ENCODE measurements at regions not wholly inside any gene's neighbourhood (a gene's known extent, or its start where the extent isn't known, plus 50 kb on each side); places are given as distances from the start of the nearest gene placed in this dataset.

DNA sequence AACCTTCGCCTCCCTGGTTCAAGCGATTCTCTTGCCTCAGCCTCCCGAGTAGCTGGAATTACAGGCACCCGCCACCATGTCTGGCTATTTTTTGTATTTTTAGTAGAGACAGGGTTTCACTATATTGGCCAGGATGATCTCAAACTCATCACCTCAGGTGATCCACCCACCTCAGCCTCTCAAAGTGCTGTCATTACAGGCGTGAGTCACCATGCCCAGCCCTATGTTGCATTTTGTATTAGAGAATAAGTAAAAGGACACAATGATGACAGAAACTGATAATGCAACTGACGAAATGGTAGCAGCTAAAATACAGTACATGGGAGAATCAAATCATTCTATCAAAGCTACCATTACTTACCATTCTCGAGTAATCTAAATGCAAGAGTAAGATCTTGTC lies 276.7 kb downstream of the DSEL start:
- Mint-ChIP-seq H3K4me1 (peaks cover 2% of the 10 kb centered on the region; the same call in 1 of the 2 replicates), H3K9me3 (0 out of 2 replicates have a peak, but pooled peaks cover 4% of the 10 kb centered on the region), H3K36me3 (no peaks in the 10 kb centered on the region), H3K27ac (no peak overlapping the region), H3K27me3 (ENCODE audit: low read depth) (no peaks in the 10 kb centered on the region), H3K4me3 (no peak overlapping the region)
- ChIA-PET POLR2A (no interaction called here), CTCF (no interaction called here)
- ATAC-seq (no peak), DNase-seq (ENCODE audit: low spot score) (no peak)
- TF ChIP-seq, protein P1, sequence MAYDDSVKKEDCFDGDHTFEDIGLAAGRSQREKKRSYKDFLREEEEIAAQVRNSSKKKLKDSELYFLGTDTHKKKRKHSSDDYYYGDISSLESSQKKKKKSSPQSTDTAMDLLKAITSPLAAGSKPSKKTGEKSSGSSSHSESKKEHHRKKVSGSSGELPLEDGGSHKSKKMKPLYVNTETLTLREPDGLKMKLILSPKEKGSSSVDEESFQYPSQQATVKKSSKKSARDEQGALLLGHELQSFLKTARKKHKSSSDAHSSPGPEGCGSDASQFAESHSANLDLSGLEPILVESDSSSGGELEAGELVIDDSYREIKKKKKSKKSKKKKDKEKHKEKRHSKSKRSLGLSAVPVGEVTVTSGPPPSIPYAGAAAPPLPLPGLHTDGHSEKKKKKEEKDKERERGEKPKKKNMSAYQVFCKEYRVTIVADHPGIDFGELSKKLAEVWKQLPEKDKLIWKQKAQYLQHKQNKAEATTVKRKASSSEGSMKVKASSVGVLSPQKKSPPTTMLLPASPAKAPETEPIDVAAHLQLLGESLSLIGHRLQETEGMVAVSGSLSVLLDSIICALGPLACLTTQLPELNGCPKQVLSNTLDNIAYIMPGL (CRISPR knock-in tag; IDR thresholded peaks at IDR 0.05): no peak
- TF ChIP-seq TP53 (CRISPR knock-in tag; IDR thresholded peaks at IDR 0.05) (no peak), NFYB (CRISPR knock-in tag; conservative IDR thresholded peaks at IDR 0.05; ENCODE audit: low read depth) (no peak), ZNF138 (CRISPR knock-in tag; conservative IDR thresholded peaks at IDR 0.05) (no peak), NR1H2 (CRISPR knock-in tag; IDR thresholded peaks at IDR 0.05) (no peak), TEAD4 (CRISPR knock-in tag; IDR thresholded peaks at IDR 0.05) (no peak)
- TF ChIP-seq, protein P2, sequence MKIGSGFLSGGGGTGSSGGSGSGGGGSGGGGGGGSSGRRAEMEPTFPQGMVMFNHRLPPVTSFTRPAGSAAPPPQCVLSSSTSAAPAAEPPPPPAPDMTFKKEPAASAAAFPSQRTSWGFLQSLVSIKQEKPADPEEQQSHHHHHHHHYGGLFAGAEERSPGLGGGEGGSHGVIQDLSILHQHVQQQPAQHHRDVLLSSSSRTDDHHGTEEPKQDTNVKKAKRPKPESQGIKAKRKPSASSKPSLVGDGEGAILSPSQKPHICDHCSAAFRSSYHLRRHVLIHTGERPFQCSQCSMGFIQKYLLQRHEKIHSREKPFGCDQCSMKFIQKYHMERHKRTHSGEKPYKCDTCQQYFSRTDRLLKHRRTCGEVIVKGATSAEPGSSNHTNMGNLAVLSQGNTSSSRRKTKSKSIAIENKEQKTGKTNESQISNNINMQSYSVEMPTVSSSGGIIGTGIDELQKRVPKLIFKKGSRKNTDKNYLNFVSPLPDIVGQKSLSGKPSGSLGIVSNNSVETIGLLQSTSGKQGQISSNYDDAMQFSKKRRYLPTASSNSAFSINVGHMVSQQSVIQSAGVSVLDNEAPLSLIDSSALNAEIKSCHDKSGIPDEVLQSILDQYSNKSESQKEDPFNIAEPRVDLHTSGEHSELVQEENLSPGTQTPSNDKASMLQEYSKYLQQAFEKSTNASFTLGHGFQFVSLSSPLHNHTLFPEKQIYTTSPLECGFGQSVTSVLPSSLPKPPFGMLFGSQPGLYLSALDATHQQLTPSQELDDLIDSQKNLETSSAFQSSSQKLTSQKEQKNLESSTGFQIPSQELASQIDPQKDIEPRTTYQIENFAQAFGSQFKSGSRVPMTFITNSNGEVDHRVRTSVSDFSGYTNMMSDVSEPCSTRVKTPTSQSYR (CRISPR knock-in tag; IDR thresholded peaks at IDR 0.05): no peak
- TF ChIP-seq, protein P3, sequence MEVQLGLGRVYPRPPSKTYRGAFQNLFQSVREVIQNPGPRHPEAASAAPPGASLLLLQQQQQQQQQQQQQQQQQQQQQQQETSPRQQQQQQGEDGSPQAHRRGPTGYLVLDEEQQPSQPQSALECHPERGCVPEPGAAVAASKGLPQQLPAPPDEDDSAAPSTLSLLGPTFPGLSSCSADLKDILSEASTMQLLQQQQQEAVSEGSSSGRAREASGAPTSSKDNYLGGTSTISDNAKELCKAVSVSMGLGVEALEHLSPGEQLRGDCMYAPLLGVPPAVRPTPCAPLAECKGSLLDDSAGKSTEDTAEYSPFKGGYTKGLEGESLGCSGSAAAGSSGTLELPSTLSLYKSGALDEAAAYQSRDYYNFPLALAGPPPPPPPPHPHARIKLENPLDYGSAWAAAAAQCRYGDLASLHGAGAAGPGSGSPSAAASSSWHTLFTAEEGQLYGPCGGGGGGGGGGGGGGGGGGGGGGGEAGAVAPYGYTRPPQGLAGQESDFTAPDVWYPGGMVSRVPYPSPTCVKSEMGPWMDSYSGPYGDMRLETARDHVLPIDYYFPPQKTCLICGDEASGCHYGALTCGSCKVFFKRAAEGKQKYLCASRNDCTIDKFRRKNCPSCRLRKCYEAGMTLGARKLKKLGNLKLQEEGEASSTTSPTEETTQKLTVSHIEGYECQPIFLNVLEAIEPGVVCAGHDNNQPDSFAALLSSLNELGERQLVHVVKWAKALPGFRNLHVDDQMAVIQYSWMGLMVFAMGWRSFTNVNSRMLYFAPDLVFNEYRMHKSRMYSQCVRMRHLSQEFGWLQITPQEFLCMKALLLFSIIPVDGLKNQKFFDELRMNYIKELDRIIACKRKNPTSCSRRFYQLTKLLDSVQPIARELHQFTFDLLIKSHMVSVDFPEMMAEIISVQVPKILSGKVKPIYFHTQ (CRISPR knock-in tag; IDR thresholded peaks at IDR 0.05): no peak
- TF ChIP-seq, protein P4, sequence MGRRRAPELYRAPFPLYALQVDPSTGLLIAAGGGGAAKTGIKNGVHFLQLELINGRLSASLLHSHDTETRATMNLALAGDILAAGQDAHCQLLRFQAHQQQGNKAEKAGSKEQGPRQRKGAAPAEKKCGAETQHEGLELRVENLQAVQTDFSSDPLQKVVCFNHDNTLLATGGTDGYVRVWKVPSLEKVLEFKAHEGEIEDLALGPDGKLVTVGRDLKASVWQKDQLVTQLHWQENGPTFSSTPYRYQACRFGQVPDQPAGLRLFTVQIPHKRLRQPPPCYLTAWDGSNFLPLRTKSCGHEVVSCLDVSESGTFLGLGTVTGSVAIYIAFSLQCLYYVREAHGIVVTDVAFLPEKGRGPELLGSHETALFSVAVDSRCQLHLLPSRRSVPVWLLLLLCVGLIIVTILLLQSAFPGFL (CRISPR knock-in tag; IDR thresholded peaks at IDR 0.05; ENCODE audit: borderline replicate concordance): no peak
- TF ChIP-seq, protein P5, sequence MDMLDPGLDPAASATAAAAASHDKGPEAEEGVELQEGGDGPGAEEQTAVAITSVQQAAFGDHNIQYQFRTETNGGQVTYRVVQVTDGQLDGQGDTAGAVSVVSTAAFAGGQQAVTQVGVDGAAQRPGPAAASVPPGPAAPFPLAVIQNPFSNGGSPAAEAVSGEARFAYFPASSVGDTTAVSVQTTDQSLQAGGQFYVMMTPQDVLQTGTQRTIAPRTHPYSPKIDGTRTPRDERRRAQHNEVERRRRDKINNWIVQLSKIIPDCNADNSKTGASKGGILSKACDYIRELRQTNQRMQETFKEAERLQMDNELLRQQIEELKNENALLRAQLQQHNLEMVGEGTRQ (CRISPR knock-in tag; IDR thresholded peaks at IDR 0.05): no peak
- TF ChIP-seq, protein P6, sequence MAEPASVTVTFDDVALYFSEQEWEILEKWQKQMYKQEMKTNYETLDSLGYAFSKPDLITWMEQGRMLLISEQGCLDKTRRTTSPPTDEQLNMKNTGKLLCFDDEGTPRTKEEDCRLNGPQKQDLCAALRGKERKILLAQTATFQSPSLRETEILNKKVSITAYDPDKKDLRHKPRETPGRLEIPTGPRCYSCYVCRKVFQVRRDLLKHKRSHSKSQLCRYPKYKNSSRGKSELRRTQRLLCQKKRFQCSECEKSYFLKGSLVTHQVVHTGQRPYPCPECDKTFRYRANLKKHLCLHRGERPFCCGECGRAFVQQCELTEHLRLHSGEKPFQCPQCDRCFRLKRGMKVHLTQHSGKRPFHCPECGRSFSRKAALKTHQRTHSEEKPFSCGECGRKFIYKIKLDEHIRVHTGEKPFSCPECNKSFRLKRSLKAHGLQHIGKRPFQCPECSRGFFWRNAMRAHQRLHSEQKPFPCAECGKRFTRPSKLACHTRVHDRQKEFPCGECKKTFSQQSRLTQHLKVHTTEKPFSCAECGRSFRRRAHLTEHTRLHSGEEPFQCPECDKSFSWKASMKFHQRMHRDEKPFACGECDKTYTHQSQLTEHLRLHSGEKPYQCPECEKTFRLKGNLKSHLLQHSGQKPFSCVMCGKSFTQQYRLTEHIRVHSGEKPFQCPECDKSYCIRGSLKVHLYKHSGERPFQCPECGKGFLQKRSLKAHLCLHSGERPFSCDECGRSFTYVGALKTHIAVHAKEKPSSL (CRISPR knock-in tag; conservative IDR thresholded peaks at IDR 0.05): no peak

DNA sequence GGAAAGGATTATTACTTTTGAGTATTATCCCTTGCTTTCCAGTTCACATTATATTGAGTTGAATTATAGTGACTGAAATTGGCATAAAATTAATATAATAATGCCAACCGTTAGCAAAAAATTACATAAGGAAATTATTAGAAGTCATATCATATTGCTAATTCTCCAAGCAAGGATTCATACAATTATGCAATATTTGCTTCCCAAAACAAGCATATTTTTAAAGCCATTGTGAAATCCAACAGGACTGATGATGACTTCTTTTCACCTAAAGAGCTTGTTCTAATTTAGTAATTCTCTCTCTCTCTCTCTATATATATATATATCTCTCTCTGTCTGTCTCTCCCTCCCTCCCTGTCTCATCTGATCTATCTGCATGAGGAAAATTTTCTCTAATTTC lies 283.5 kb downstream of the DSEL start:
- Mint-ChIP-seq H3K27ac (no peak overlapping the region), H3K36me3 (peaks cover 10% of the 10 kb centered on the region), H3K4me3 (peak overlapping the region; percentile 41; the same call in 1 of the 2 replicates), H3K9me3 (peaks cover 15% of the 10 kb centered on the region), H3K27me3 (ENCODE audit: low read depth) (no peaks in the 10 kb centered on the region), H3K4me1 (peaks cover 34% of the 10 kb centered on the region)
- TF ChIP-seq, protein P7, sequence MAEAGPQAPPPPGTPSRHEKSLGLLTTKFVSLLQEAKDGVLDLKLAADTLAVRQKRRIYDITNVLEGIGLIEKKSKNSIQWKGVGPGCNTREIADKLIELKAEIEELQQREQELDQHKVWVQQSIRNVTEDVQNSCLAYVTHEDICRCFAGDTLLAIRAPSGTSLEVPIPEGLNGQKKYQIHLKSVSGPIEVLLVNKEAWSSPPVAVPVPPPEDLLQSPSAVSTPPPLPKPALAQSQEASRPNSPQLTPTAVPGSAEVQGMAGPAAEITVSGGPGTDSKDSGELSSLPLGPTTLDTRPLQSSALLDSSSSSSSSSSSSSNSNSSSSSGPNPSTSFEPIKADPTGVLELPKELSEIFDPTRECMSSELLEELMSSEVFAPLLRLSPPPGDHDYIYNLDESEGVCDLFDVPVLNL (CRISPR knock-in tag; IDR thresholded peaks at IDR 0.05; ENCODE audit: borderline replicate concordance, low read depth): no peak
- TF ChIP-seq, protein P8, sequence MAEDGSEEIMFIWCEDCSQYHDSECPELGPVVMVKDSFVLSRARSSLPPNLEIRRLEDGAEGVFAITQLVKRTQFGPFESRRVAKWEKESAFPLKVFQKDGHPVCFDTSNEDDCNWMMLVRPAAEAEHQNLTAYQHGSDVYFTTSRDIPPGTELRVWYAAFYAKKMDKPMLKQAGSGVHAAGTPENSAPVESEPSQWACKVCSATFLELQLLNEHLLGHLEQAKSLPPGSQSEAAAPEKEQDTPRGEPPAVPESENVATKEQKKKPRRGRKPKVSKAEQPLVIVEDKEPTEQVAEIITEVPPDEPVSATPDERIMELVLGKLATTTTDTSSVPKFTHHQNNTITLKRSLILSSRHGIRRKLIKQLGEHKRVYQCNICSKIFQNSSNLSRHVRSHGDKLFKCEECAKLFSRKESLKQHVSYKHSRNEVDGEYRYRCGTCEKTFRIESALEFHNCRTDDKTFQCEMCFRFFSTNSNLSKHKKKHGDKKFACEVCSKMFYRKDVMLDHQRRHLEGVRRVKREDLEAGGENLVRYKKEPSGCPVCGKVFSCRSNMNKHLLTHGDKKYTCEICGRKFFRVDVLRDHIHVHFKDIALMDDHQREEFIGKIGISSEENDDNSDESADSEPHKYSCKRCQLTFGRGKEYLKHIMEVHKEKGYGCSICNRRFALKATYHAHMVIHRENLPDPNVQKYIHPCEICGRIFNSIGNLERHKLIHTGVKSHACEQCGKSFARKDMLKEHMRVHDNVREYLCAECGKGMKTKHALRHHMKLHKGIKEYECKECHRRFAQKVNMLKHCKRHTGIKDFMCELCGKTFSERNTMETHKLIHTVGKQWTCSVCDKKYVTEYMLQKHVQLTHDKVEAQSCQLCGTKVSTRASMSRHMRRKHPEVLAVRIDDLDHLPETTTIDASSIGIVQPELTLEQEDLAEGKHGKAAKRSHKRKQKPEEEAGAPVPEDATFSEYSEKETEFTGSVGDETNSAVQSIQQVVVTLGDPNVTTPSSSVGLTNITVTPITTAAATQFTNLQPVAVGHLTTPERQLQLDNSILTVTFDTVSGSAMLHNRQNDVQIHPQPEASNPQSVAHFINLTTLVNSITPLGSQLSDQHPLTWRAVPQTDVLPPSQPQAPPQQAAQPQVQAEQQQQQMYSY (CRISPR knock-in tag; IDR thresholded peaks at IDR 0.05): no peak
- DNase-seq (ENCODE audit: low spot score) (no peak), ATAC-seq (no peak)
- CTCF ChIA-PET: interaction anchor here (1.6 kb wide), 1 partner anchor 280 kb away, joined by 4 read pairs; no protein-coding TSS in a partner anchor
- POLR2A ChIA-PET: no interaction called here
